ENCODE measurements at regions not wholly inside any gene's neighbourhood (a gene's known extent, or its start where the extent isn't known, plus 50 kb on each side); places are given as distances from the start of the nearest gene placed in this dataset.

- ChIA-PET CTCF (no interaction called here), POLR2A (no interaction called here)
- FAIRE-seq: no peak
Observed at GRCh38 chr6:94845742-94846141, 731.6 kb upstream of the MANEA start.

GRCh38 chr6:94835264-94835663, 742.1 kb upstream of the MANEA start:
- no peak overlapping the region for H3K4me3 ChIP-seq
- TF ChIP-seq BCL3 (IDR thresholded peaks at IDR 0.05) (no peak), RNF2 (IDR thresholded peaks at IDR 0.05; ENCODE audit: borderline replicate concordance, low read depth) (no peak), CHD4 (IDR thresholded peaks at IDR 0.05; ENCODE audit: borderline replicate concordance) (no peak), GATA3 (IDR thresholded peaks at IDR 0.05; ENCODE audit: borderline replicate concordance) (no peak), ZNF302 (CRISPR knock-in tag; IDR thresholded peaks at IDR 0.05) (no peak), E2F6 (IDR thresholded peaks at IDR 0.05; ENCODE audit: borderline replicate concordance, low read depth) (no peak), SMC3 (IDR thresholded peaks at IDR 0.05) (no peak), JUNB (IDR thresholded peaks at IDR 0.05) (no peak), NR3C1 (IDR thresholded peaks at IDR 0.05) (no peak), CTCF (IDR thresholded peaks at IDR 0.05) (no peak)
- no peak for FAIRE-seq
- ChIA-PET CTCF (no interaction called here), POLR2A (no interaction called here)
- H3K9me3 ChIP-seq: no peaks in the 10 kb centered on the region
- H3K4me2 ChIP-seq: no peak overlapping the region
- H3K4me1 ChIP-seq: no peaks in the 10 kb centered on the region
- no peak for DNase-seq (ENCODE audit: low read depth in 1 of 2, low spot score in 1 of 2)
- H3K27ac ChIP-seq: no peak overlapping the region
- no peak for ATAC-seq

More at GRCh38 chr6:94845742-94846141, 731.6 kb upstream of the MANEA start:
- Histone ChIP-seq H3K9me3 (no peaks in the 10 kb centered on the region), H3K4me1 (no peaks in the 10 kb centered on the region), H3K27ac (no peak overlapping the region), H3K4me3 (no peak overlapping the region), H3K4me2 (no peak overlapping the region)
- 0% methylated on average over 1 of the region's 1 CpG for WGBS (ENCODE audit: missing lambda C conversion rate)
- TF ChIP-seq ZC3H11A (IDR thresholded peaks at IDR 0.05): no peak
- no peak for TF ChIP-seq NPAS2 (CRISPR knock-in tag; IDR thresholded peaks at IDR 0.05; ENCODE audit: borderline replicate concordance)
- TF ChIP-seq FOXS1 (CRISPR knock-in tag; IDR thresholded peaks at IDR 0.05): no peak
- TF ChIP-seq FOSB (CRISPR knock-in tag; IDR thresholded peaks at IDR 0.05): no peak
- TF ChIP-seq HOXA7 (CRISPR knock-in tag; IDR thresholded peaks at IDR 0.05): no peak
- no peak for TF ChIP-seq SREBF2 (IDR thresholded peaks at IDR 0.05)
- no peak for TF ChIP-seq EHMT2 (IDR thresholded peaks at IDR 0.05; ENCODE audit: low read depth)
- no peak for TF ChIP-seq CBX8 (IDR thresholded peaks at IDR 0.05)
- TF ChIP-seq JUNB (IDR thresholded peaks at IDR 0.05): no peak
- TF ChIP-seq USF2 (IDR thresholded peaks at IDR 0.05): no peak
- TF ChIP-seq RFX5 (IDR thresholded peaks at IDR 0.05): no peak
- no peak for TF ChIP-seq KDM5A (IDR thresholded peaks at IDR 0.05)
- no peak for TF ChIP-seq RCOR1 (IDR thresholded peaks at IDR 0.05; ENCODE audit: low read depth, low read length)
- no peak for TF ChIP-seq REST (IDR thresholded peaks at IDR 0.05)
- TF ChIP-seq CHD2 (IDR thresholded peaks at IDR 0.05; ENCODE audit: low read length, partially characterized antibody): no peak
- TF ChIP-seq CHD4 (IDR thresholded peaks at IDR 0.05; ENCODE audit: borderline replicate concordance): no peak
- TF ChIP-seq CEBPB (IDR thresholded peaks at IDR 0.05): no peak
- TF ChIP-seq E2F6 (IDR thresholded peaks at IDR 0.05; ENCODE audit: borderline replicate concordance, low read depth): no peak
- no peak for DNase-seq (ENCODE audit: low read depth in 1 of 2, low spot score in 1 of 2)
- ATAC-seq: no peak

Data from A549 (cell line).